ENCODE measurements at regions not wholly inside any gene's neighbourhood (a gene's known extent, or its start where the extent isn't known, plus 50 kb on each side); places are given as distances from the start of the nearest gene placed in this dataset.
"Not testable (repeated sequence)": the region's sequence is repeated elsewhere in the genome, so short reads cannot be mapped to it uniquely, and the experiment has no call there.

GRCh38 chr1:234785922-234786321 is 175.9 kb upstream of the IRF2BP2 start:
- H3K9me3 Mint-ChIP-seq; POLR2A ChIA-PET; ATAC-seq (ENCODE audit: low read depth); H3K36me3 Mint-ChIP-seq; H3K27ac Mint-ChIP-seq; H3K27me3 Mint-ChIP-seq; H3K4me3 Mint-ChIP-seq; DNase-seq; H3K4me1 Mint-ChIP-seq: not testable (repeated sequence)

GRCh38 chr1:234785471-234785919 is 175.5 kb upstream of the IRF2BP2 start:
- H3K9me3 Mint-ChIP-seq; POLR2A ChIA-PET; H3K4me3 Mint-ChIP-seq; H3K36me3 Mint-ChIP-seq; H3K27ac Mint-ChIP-seq; H3K4me1 Mint-ChIP-seq; DNase-seq; H3K27me3 Mint-ChIP-seq; ATAC-seq (ENCODE audit: low read depth): not testable (repeated sequence)

DNA sequence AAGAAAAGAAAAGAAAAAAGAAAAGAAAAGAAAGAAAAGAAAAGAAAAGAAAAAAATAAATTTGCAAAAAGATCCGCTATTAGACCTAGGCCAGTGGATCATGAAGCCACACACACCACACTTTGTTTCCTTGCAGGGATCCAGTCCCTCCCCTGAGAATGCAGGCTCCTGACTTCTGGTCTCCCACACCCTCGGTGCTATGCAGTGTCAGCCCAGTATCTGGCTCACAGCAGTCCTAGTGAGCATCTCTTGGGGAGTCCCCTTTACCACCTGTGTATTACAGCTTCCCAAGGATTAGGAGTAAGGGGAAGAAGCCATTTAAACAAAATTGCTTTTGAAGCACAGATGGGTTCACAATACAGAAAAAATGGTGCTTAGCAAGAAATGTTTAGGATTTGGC is 174.1 kb upstream of the IRF2BP2 start:
- ATAC-seq (ENCODE audit: low read depth); H3K4me3 Mint-ChIP-seq; H3K27ac Mint-ChIP-seq; H3K9me3 Mint-ChIP-seq; H3K27me3 Mint-ChIP-seq; H3K36me3 Mint-ChIP-seq; H3K4me1 Mint-ChIP-seq; POLR2A ChIA-PET; DNase-seq: not testable (repeated sequence)

DNA sequence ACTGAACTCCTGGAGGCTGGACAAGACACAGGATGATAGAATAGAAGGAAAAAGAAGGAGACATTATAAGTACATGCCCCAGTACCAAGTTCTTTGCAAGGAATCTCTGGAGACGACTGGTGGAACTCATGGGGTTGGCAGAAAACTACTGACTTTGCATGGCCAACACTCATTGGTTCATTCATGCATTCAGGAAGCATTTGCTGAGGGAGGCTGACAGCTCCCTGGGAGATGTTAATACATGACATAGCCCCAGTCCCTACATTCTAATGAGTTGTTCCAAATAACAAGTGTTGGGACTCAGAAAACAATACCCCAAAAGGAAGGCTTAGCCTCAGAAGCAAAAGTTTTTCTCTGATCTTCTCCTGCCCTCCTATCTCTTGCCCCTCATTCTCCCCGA is 172.8 kb upstream of the IRF2BP2 start:
- Mint-ChIP-seq H3K4me3 (no peak overlapping the region), H3K27me3 (no peaks in the 10 kb centered on the region), H3K27ac (no peak overlapping the region), H3K4me1 (no peaks in the 10 kb centered on the region), H3K9me3 (no peaks in the 10 kb centered on the region), H3K36me3 (no peaks in the 10 kb centered on the region)
- DNase-seq (no peak), ATAC-seq (ENCODE audit: low read depth) (no peak)
- POLR2A ChIA-PET, result no interaction called here

- H3K4me3 Mint-ChIP-seq, result no peak overlapping the region
- H3K4me1 Mint-ChIP-seq, result no peaks in the 10 kb centered on the region
- no peaks in the 10 kb centered on the region for H3K36me3 Mint-ChIP-seq
- no peaks in the 10 kb centered on the region for H3K27me3 Mint-ChIP-seq
- POLR2A ChIA-PET, result interaction anchor here (0.6 kb wide), 1 partner anchor 11 kb away, joined by 3 read pairs; no protein-coding TSS in a partner anchor
- no peaks in the 10 kb centered on the region for H3K9me3 Mint-ChIP-seq
- ATAC-seq (ENCODE audit: low read depth) (no peak), DNase-seq (no peak)
- H3K27ac Mint-ChIP-seq, result no peak overlapping the region
Measured at GRCh38 chr1:234782105-234782751, 172.2 kb upstream of the IRF2BP2 start.

DNA sequence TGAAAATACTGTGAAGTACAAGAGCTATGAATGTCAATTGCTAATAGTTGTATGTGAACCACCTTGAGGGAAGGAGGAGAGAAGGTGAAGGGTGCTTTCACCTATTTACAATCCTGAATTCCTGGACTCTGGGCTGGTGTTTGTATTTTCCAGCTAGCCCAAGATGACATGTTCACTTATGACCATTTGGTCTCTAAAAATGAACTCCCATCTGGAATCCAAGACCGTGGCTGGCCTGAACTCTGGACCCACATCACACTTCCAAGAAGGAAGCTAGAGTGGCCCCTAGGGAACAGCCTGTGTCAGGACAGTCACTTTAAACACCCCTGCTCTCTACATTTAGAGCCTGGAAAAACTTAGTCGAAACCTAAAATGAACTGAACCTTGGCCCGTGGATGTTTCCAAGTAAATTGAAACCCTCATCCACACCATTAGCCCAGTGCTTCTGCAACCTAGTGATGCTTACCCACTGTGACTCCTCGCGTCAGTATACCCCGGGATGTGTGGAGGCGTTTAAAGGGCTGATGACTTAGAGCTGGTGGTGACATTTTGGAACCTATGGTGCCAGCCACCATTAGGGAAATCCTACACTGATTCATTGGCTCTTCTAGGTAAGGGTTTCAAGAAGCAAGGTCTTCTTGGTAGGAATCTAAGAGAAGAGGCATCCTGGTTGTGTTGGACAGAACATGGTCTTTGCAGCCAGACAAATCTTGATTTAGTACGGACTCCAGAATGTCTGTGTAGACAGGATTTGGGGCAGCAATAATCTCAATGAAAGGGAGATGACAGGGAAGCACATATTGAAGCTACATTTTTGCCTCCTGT is 171.5 kb upstream of the IRF2BP2 start:
- DNase-seq, result no peak
- Mint-ChIP-seq H3K4me1 (no peaks in the 10 kb centered on the region), H3K27me3 (no peaks in the 10 kb centered on the region), H3K9me3 (no peaks in the 10 kb centered on the region), H3K4me3 (no peak overlapping the region), H3K36me3 (no peaks in the 10 kb centered on the region), H3K27ac (no peak overlapping the region)
- no peak for ATAC-seq (ENCODE audit: low read depth)
- POLR2A ChIA-PET, result interaction anchor here (0.6 kb wide), 1 partner anchor 10 kb away, joined by 3 read pairs; no protein-coding TSS in a partner anchor

DNA sequence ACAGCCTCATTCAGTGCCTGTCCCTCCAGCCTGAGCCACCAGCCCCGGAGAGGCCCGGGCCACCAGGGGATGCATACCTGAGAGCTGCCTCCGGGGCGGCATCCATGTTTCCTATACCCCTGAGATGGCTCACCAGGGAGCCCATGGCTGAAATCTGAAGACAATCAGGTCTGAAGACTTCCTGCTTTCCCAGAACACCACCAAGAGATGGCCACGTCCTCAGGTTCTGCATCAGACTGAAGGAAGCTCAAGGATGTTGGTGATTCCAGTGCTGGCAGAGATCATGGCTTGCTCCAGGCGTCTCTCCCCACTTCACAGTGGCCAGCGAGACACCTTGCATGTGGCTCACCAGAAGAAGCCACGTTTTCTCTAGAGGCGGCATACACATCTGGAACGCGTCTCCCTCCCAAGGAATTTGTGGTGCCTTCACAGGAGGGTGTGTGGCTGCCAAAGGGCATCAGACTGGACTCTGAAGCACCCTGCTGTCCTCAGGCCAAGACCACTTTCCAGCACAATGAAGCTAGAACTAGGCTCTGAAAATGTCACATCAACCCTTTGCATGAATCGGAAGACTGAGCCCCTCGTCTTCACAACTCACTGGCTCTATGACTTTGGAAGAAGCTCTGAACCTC is 170.7 kb upstream of the IRF2BP2 start:
- H3K4me3 Mint-ChIP-seq, result no peak overlapping the region
- POLR2A ChIA-PET, result no interaction called here
- DNase-seq, result no peak
- H3K4me1 Mint-ChIP-seq, result no peaks in the 10 kb centered on the region
- no peaks in the 10 kb centered on the region for H3K27me3 Mint-ChIP-seq
- ATAC-seq (ENCODE audit: low read depth), result no peak
- no peaks in the 10 kb centered on the region for H3K9me3 Mint-ChIP-seq
- no peaks in the 10 kb centered on the region for H3K36me3 Mint-ChIP-seq
- no peak overlapping the region for H3K27ac Mint-ChIP-seq

- H3K27ac Mint-ChIP-seq, result no peak overlapping the region
- H3K9me3 Mint-ChIP-seq, result no peaks in the 10 kb centered on the region
- no peaks in the 10 kb centered on the region for H3K27me3 Mint-ChIP-seq
- POLR2A ChIA-PET, result interaction anchor here (1.2 kb wide), 1 partner anchor 12 kb away, joined by 3 read pairs; no protein-coding TSS in a partner anchor
- peaks cover under 1% of the 10 kb centered on the region for H3K4me1 Mint-ChIP-seq
- ATAC-seq (ENCODE audit: low read depth), result no peak
- no peak for DNase-seq
- no peaks in the 10 kb centered on the region for H3K36me3 Mint-ChIP-seq
- H3K4me3 Mint-ChIP-seq, result no peak overlapping the region
Measured at GRCh38 chr1:234780112-234780511, 170.1 kb upstream of the IRF2BP2 start.

DNA sequence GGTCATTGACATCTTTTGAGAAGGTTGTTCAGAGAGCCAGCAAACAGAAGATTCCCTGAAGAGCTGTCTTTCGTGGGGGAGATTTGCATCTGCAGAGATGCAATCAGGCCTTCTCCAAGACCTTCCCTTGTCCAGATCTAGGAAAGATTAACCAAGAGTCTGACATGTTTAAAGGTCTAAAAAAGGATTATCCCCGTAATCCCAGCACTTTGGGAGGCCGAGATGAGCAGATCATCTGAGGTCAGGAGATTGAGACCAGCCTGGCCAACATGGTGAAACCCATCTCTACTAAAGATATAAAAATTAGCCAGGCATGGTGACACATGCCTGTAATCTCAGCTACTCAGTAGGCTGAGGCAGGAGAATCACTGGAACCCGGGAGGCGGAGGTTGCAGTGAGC is 169.6 kb upstream of the IRF2BP2 start:
- H3K9me3 Mint-ChIP-seq; H3K4me1 Mint-ChIP-seq; H3K27ac Mint-ChIP-seq; DNase-seq; H3K36me3 Mint-ChIP-seq; ATAC-seq (ENCODE audit: low read depth); H3K27me3 Mint-ChIP-seq; H3K4me3 Mint-ChIP-seq: not testable (repeated sequence)
- POLR2A ChIA-PET, result interaction anchor here (1.2 kb wide), 1 partner anchor 11 kb away, joined by 3 read pairs; no protein-coding TSS in a partner anchor

- H3K36me3 Mint-ChIP-seq, result no peaks in the 10 kb centered on the region
- no peak overlapping the region for H3K4me3 Mint-ChIP-seq
- peaks cover 5% of the 10 kb centered on the region for H3K4me1 Mint-ChIP-seq
- ATAC-seq (ENCODE audit: low read depth) (no peak), DNase-seq (no peak)
- peaks cover 1% of the 10 kb centered on the region for H3K9me3 Mint-ChIP-seq
- POLR2A ChIA-PET, result interaction anchor here (1.2 kb wide), 1 partner anchor 11 kb away, joined by 3 read pairs; no protein-coding TSS in a partner anchor
- no peaks in the 10 kb centered on the region for H3K27me3 Mint-ChIP-seq
- no peak overlapping the region for H3K27ac Mint-ChIP-seq
Measured at GRCh38 chr1:234779160-234779538, 169.2 kb upstream of the IRF2BP2 start.

DNA sequence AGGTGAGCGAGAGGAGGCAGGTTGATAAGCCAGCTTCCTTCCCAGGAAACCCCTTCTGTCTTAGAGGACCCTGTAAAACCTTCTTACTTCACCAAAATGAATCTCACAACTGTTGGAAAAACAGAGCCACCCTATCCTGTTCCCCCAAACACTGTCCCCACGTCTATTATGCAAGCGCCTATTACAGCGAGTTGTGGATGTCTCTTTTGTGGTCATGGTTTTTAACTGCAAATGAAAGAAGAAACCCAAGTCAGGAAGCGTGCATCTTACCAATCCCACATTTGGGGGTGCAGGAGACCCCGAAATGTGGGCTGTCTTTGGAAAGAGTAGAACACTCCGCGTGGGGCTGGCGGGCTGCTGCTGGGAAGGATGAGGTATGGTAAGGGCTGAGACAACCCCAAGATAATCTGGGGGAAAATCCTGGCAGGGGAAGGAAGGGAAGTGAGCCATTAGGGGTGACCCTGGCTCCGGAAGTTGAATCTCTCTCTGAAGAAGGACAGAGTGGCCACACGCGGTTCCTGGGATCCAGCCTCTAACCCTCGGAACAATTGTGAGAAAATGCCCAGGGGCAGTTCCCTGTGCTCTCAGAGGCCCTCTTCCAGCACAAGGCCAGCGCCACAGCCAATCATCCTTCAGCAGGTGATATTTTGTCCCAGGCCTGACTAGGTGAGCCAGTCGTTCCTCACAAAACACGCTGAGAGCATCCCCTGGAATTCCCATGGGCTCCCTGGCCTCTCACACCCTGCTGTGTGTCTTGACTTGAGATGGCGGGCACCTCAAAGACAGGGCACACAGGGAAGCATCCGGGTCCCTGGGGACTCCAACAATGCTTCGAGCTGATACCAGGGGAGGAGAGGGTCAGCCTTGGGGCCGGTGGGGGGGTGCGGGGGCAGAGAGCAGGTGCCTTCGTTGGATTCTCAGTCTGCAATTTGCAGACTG is 168.5 kb upstream of the IRF2BP2 start:
- no peaks in the 10 kb centered on the region for H3K27me3 Mint-ChIP-seq
- peaks cover 5% of the 10 kb centered on the region for H3K4me1 Mint-ChIP-seq
- peaks cover 1% of the 10 kb centered on the region for H3K9me3 Mint-ChIP-seq
- H3K4me3 Mint-ChIP-seq, result no peak overlapping the region
- POLR2A ChIA-PET, result interaction anchor here (1.2 to 1.4 kb wide), 3 partner anchors 10 to 167 kb away, joined by 3 to 4 read pairs (median 3); no protein-coding TSS in a partner anchor
- H3K27ac Mint-ChIP-seq, result no peak overlapping the region
- no peaks in the 10 kb centered on the region for H3K36me3 Mint-ChIP-seq
- ATAC-seq (ENCODE audit: low read depth) (peak; percentile 62), DNase-seq (no peak)

GRCh38 chr1:234777856-234778220 is 167.9 kb upstream of the IRF2BP2 start:
- Mint-ChIP-seq H3K9me3 (peaks cover 2% of the 10 kb centered on the region), H3K4me3 (no peak overlapping the region), H3K27ac (no peak overlapping the region), H3K27me3 (no peaks in the 10 kb centered on the region), H3K4me1 (peaks cover 6% of the 10 kb centered on the region), H3K36me3 (peaks cover 1% of the 10 kb centered on the region)
- POLR2A ChIA-PET, result interaction anchor here (1.2 to 1.4 kb wide), 2 partner anchors 54 to 167 kb away, joined by 3 to 4 read pairs; no protein-coding TSS in a partner anchor
- no peak for DNase-seq
- no peak for ATAC-seq (ENCODE audit: low read depth)
